Superior temporal gyrus (tissue), 1 donor: ENCODE measurements at regions not wholly inside any gene's neighbourhood (a gene's known extent, or its start where the extent isn't known, plus 50 kb on each side); places are given as distances from the start of the nearest gene placed in this dataset.
"Not testable (repeated sequence)": the region's sequence is repeated elsewhere in the genome, so short reads cannot be mapped to it uniquely, and the experiment has no call there.

Experiments used
- DNase-seq: peaks from one replicate; pipeline ENCODE4 v3.0.0-alpha.2; 2016; ENCODE audit errors: extremely low spot score

DNA sequence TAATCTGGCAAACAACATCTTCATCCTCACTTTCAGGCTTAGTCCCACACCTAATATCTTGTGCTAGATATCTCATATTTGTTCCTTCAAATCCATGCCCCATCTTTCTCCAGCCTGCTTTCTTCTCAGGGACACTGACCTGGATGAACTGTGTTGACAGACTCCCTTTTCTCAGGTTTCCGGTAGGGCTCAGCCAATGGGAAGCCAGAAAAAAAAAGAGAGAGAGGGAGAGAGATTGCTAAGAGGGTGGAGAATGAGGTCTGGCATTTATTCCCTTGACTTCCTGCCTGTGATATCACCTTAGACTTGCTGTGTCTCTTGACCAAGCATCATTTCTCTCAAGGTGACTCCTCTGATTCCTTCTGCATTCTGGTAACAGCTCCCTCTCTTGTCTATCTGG, 145.6 kb upstream of the ABI3BP start:
- no peak for DNase-seq

DNA sequence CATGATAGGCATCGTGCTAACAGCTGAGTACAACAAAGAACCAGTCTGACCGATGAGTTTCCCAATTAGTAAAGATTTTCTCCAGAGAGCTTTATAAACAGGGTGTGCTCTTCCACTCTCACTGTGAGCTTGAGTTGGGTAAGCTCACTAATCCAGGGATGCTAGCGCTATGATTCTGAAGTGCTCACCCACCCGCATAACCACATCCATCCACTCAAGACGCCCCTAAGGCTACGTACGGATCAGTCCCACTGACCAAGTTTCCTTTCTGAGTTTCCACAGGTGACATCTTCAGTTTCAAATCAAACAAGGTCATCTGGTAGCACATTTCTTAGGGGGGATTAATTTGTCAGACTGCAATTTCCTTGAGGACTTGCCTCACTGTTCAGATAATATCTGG, 141.1 kb upstream of the ABI3BP start:
- no peak for DNase-seq

GRCh38 chr3:101133652-101134051, 140.4 kb upstream of the ABI3BP start:
- no peak for DNase-seq

- not testable (repeated sequence) for DNase-seq
Measured at GRCh38 chr3:101133197-101133596, 140.0 kb upstream of the ABI3BP start.

DNA sequence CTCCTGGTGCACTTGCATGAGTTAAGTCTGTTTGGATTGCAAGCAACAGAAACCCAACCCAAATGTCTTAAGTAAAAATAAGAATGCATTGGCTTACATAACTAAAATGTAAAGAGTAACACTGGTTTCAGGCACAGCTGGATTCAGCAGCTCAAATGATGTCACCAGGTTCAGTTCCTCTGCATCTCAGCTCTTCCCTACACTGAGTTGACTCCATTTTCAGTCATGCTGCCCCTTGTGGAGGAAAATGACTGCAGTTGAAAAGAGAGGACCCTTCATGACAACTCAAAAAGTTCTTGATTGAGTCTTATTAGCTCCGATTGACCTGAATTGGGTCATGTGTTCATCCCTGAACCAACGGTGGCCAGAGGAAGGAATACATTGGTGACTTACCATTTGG, 138.5 kb upstream of the ABI3BP start:
- DNase-seq = no peak

DNA sequence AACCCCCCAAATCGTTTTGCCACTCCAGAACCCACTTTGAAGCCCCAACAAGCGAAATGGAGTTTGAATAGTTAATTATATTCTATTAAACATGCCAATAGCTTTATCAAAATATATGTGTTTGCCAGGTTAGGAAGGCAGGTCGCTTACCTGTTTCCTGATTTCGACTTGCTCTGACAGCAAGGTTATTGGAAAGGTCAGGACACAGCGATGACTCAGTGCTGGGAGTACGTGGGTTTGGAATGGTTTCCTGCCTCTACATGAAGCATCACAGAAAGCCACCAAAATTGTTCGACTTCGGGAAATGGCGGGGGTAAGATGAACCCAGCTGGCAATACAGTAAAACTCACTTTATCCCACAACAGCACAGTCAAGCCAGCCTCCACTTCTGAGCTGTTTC, 135.6 kb upstream of the ABI3BP start:
- DNase-seq = no peak

GRCh38 chr3:101128001-101128400, 134.8 kb upstream of the ABI3BP start:
- no peak for DNase-seq

DNA sequence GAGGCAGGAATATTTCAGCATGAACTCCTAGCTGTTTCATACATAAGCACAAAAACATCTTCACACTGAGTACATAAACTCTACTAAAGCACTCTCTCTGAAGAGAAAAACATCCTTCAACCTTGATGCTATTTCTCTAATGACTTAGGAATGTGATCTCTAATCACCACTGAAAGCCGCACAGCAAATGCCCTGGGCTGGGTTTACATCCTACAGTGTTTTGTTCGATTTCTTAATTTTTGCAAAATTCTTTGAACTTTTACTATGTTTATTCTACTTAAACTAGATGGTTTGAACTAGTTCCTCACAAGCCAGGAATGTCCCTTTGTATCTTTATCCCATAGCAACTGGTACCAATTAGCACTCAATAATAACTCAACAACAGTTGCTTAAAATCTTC, 130.9 kb upstream of the ABI3BP start:
- DNase-seq = no peak

GRCh38 chr3:101123081-101123480, 129.9 kb upstream of the ABI3BP start:
- DNase-seq = no peak

DNA sequence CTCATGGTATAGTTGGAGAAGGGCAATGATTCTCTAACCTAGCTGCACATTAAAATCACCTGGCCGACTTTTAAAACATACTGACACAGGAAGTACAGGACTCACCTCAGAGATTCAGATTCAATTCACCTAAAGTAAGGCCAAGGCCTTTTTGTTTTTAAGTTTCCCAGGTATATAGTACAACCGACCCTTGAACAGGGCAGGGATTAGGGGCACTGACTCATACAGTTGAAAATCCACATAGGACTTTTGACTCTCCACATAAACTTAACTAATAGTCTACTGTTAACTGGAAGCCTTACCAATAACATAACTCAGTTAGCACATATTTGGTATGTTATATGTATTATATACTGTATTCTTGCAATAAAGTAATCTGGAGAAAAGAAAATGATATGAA, 129.5 kb upstream of the ABI3BP start:
- DNase-seq = no peak

DNA sequence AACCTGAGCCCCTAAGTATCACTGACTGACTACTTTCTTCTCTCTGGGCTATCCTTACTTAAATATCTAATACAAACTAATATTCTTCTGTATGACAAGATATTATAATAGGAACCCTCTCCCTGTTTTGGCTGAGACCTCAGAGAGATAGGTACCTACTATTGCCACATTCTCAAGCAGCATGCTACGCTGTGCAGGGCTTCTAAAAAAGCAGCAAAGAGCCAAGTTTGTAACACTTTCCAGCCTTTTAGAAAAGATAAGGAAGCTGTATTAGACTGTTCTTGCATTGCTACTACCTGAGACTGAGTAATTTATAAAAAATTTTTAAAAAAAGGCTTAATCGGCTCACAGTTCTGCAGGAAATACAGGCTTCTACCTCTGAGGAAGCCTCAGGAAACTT, 126.8 kb upstream of the ABI3BP start:
- no peak for DNase-seq

GRCh38 chr3:101119535-101119934, 126.3 kb upstream of the ABI3BP start:
- DNase-seq = no peak

- no peak for DNase-seq
Measured at GRCh38 chr3:101117980-101118379, 124.8 kb upstream of the ABI3BP start.

GRCh38 chr3:101117465-101117864, 124.2 kb upstream of the ABI3BP start:
- DNase-seq = no peak

GRCh38 chr3:101110295-101110694, 117.1 kb upstream of the ABI3BP start:
- DNase-seq = not testable (repeated sequence)

DNA sequence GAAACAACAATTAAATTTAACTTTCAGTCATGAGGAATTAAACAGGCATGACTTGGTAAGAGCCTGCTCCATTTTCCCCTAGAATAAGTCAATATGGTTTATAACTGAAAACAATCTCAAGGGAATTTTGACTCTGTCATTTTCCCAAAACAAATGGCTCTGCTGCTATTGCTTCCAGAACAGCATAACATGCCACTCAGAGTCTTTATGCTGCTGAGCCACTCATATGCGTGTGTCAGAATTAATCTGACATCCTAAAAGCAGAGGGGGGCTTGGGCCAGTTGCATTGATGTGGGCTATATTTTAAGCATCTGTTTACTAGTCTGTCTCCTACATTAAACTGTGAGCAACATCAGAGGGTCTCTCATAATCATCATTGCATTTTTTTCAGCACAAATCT, 111.1 kb upstream of the ABI3BP start:
- DNase-seq = no peak

- no peak for DNase-seq
Measured at GRCh38 chr3:101102678-101103296, 109.6 kb upstream of the ABI3BP start.

DNA sequence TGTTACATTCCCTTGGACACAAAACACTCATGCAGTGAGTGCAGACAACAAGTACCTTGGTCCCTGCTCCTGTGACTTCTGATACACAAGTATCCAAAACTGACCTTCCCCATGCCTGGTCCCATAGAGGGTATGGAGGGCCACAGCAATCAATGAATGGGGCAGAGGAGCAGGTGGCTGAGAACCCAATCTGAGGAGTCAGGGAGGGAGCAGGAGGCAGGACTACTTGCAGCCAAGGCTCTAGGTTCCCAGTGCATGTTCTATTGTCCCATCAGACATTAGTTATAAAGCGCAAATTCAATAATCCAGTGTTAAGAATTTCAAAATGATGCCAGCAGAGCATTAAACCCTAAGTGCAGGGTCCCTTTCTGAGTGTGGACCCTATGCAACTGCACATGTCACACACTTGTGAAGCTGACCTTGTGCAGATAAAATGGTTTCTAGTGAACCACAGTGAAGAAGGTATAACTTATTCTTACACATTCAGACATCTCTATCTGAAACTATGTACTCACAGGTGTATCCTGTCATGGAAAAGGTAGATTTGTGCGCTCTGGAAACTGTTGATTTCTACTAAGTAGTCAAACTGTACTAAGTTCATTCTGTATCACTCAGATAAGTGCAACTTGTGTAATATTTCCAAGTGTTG, 107.3 kb upstream of the ABI3BP start:
- DNase-seq = no peak

- DNase-seq = no peak
Measured at GRCh38 chr3:101099791-101100190, 106.6 kb upstream of the ABI3BP start.

DNA sequence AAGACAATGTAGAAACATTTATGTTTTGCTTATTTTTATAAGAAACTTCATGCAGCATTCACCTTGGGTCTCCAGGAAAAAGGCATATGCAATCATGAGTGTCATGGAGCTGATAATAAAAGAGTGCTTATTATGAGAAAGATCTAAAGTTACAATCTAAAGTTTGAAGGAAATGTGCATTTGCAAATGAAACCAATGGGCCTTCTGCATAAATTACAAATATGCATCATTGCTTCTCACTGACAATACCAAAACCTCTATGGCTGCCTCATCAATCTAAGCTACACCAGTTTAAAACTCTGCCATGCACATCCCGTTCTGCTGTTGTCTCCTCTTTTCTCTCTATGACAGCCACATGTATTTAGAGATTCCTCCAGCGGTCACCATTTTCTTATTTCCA, 103.2 kb upstream of the ABI3BP start:
- no peak for DNase-seq

DNA sequence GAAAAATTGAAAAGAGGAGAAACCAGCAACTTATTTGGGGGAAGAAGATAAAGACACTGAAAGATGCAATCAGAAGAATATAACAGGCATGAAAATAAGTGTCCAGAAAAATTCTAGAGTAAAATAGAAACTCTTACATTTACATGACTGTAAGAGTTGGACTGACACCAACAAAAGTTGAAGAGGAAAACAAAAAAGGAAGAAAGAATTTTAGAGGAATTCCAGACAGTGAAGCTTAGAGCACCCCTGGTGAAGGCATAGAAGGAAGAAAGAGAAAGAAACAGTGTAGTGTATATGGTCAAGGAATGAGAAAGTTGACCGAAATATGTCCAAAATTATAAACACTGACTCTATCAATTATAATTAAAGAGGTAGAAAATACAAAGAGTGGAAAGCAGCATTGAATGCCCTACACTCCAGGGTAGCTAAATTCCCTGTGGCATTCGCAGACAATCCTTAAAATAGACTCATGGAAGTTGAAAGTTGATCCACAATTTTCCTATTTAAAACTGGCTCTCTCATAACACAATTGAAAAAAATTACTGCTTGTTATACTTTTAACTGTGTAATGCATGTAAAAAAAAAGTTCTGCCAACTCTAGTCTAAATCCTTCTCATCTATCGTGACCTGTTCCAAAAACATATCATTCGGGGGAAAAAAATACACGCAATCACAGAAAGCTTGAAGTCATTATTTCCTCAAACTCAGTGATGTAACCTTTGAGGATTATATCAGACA, 102.6 kb upstream of the ABI3BP start:
- DNase-seq = no peak

DNA sequence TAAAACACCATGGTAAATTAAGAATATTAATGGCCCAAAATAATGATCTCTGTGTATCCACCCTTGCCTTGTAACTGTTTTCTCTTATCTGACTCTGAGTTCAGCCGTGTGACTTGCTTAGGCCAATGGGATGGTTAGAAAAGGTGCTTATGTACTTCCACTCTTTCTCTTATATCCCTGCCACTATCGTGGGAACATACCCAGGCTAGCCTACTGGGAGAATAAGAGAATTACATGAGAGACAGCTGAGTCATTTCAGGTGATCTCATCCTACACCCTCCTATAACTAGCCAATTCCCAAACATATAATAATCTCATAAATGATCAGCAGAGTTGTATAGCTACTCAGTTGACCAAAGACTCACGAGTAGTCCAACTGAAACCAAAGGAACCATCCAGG, 98.3 kb upstream of the ABI3BP start:
- no peak for DNase-seq

- no peak for DNase-seq
Measured at GRCh38 chr3:101085752-101086151, 92.5 kb upstream of the ABI3BP start.
